NCI-H1417 treated with DMSO at 0.1 percent for 48 hours (cell line): ENCODE measurements at regions not wholly inside any gene's neighbourhood (a gene's known extent, or its start where the extent isn't known, plus 50 kb on each side); places are given as distances from the start of the nearest gene placed in this dataset.

ENCODE experiments used
- DNase-seq: peaks from one replicate; lab custom pipeline; 2025; lab: John Stamatoyannopoulos, UW

GRCh38 chr13:103335241-103335640 is 269.0 kb upstream of the SLC10A2 start:
- DNase-seq, result no peak

GRCh38 chr13:103331924-103332323 is 265.7 kb upstream of the SLC10A2 start:
- DNase-seq, result no peak

- DNase-seq, result no peak
Measured at GRCh38 chr13:103328899-103329298, 262.7 kb upstream of the SLC10A2 start.

- no peak for DNase-seq
Measured at GRCh38 chr13:103326326-103326725, 260.1 kb upstream of the SLC10A2 start.

- DNase-seq, result no peak
Measured at GRCh38 chr13:103325672-103326071, 259.5 kb upstream of the SLC10A2 start.

- DNase-seq, result peak; percentile 21
Measured at GRCh38 chr13:103324641-103325040, 258.4 kb upstream of the SLC10A2 start.

GRCh38 chr13:103315711-103316110 is 249.5 kb upstream of the SLC10A2 start:
- no peak for DNase-seq

- no peak for DNase-seq
Measured at GRCh38 chr13:103312467-103312866, 246.2 kb upstream of the SLC10A2 start.

- no peak for DNase-seq
Measured at GRCh38 chr13:103308667-103309066, 242.4 kb upstream of the SLC10A2 start.

- DNase-seq, result no peak
Measured at GRCh38 chr13:103306163-103306562, 239.9 kb upstream of the SLC10A2 start.

GRCh38 chr13:103303078-103303651 is 236.9 kb upstream of the SLC10A2 start:
- no peak for DNase-seq

- no peak for DNase-seq
Measured at GRCh38 chr13:103302676-103303075, 236.5 kb upstream of the SLC10A2 start.

GRCh38 chr13:103299079-103299478 is 232.9 kb upstream of the SLC10A2 start:
- no peak for DNase-seq

GRCh38 chr13:103297083-103297482 is 230.9 kb upstream of the SLC10A2 start:
- no peak for DNase-seq

GRCh38 chr13:103291798-103292572 is 225.8 kb upstream of the SLC10A2 start:
- no peak for DNase-seq

- DNase-seq, result no peak
Measured at GRCh38 chr13:103291226-103291625, 225.0 kb upstream of the SLC10A2 start.

- DNase-seq, result no peak
Measured at GRCh38 chr13:103289681-103290080, 223.5 kb upstream of the SLC10A2 start.

- DNase-seq, result no peak
Measured at GRCh38 chr13:103288114-103288513, 221.9 kb upstream of the SLC10A2 start.

- DNase-seq, result no peak
Measured at GRCh38 chr13:103287659-103288058, 221.4 kb upstream of the SLC10A2 start.

- DNase-seq, result no peak
Measured at GRCh38 chr13:103284466-103284865, 218.2 kb upstream of the SLC10A2 start.

- DNase-seq, result no peak
Measured at GRCh38 chr13:103283451-103283820, 217.2 kb upstream of the SLC10A2 start.

- no peak for DNase-seq
Measured at GRCh38 chr13:103282571-103283450, 216.6 kb upstream of the SLC10A2 start.
